ENCODE measurements at regions not wholly inside any gene's neighbourhood (a gene's known extent, or its start where the extent isn't known, plus 50 kb on each side); places are given as distances from the start of the nearest gene placed in this dataset.

DNA sequence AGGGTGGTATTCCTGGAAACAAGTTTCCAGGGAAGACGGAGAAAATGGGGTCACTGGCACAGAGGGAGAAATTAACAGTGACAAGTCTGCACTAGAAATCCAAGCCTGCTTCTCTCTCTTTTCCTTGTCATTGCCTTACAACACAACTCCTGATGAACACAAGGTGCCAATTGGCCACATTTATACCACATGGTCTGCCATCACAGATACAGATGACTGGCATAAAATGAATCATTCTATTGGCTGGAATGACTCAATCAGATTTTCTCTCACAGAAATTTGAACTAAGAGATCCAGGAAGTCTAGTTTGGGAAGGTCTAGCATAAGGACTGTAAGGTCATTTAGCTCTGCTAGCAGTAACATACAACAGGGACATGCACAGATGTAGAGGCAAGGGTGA lies 190.3 kb downstream of the LINC00237 start:
- TF ChIP-seq, protein P1, sequence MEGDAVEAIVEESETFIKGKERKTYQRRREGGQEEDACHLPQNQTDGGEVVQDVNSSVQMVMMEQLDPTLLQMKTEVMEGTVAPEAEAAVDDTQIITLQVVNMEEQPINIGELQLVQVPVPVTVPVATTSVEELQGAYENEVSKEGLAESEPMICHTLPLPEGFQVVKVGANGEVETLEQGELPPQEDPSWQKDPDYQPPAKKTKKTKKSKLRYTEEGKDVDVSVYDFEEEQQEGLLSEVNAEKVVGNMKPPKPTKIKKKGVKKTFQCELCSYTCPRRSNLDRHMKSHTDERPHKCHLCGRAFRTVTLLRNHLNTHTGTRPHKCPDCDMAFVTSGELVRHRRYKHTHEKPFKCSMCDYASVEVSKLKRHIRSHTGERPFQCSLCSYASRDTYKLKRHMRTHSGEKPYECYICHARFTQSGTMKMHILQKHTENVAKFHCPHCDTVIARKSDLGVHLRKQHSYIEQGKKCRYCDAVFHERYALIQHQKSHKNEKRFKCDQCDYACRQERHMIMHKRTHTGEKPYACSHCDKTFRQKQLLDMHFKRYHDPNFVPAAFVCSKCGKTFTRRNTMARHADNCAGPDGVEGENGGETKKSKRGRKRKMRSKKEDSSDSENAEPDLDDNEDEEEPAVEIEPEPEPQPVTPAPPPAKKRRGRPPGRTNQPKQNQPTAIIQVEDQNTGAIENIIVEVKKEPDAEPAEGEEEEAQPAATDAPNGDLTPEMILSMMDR (conservative IDR thresholded peaks at IDR 0.05) = no peak
- H3K36me3 Mint-ChIP-seq = no peaks in the 10 kb centered on the region
- DNase-seq (ENCODE audit: extremely low spot score, unreplicated experiment) = no peak
- H3K9me3 Mint-ChIP-seq = no peaks in the 10 kb centered on the region
- no peak overlapping the region for H3K4me3 Mint-ChIP-seq
- no peaks in the 10 kb centered on the region for H3K4me1 Mint-ChIP-seq (ENCODE audit: unreplicated experiment)
- no peak overlapping the region for H3K27ac Mint-ChIP-seq
- H3K27me3 Mint-ChIP-seq = peaks cover 10% of the 10 kb centered on the region

DNA sequence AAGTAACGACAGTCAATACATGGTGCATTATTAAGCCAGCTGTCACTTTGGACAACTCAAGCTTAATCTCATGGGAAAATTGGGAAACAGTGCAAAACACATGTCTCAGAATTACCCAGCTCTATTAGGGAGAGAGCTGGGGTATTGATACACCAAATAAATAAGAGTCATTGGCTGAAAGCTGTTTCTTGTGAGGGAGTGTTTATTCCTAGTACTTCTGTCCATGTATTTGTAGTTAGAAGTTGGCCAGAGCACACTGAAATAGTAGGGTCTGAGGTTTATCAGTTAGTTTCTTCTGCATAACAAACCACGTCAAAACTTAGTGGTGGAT lies 192.0 kb upstream of the RALGAPA2 start:
- Mint-ChIP-seq H3K4me1 (ENCODE audit: unreplicated experiment) (no peaks in the 10 kb centered on the region), H3K27ac (no peak overlapping the region), H3K4me3 (no peak overlapping the region), H3K27me3 (peaks cover 4% of the 10 kb centered on the region), H3K9me3 (peaks cover 8% of the 10 kb centered on the region), H3K36me3 (no peaks in the 10 kb centered on the region)
- TF ChIP-seq, protein P1 (conservative IDR thresholded peaks at IDR 0.05) = no peak
- no peak for DNase-seq (ENCODE audit: extremely low spot score, unreplicated experiment)

DNA sequence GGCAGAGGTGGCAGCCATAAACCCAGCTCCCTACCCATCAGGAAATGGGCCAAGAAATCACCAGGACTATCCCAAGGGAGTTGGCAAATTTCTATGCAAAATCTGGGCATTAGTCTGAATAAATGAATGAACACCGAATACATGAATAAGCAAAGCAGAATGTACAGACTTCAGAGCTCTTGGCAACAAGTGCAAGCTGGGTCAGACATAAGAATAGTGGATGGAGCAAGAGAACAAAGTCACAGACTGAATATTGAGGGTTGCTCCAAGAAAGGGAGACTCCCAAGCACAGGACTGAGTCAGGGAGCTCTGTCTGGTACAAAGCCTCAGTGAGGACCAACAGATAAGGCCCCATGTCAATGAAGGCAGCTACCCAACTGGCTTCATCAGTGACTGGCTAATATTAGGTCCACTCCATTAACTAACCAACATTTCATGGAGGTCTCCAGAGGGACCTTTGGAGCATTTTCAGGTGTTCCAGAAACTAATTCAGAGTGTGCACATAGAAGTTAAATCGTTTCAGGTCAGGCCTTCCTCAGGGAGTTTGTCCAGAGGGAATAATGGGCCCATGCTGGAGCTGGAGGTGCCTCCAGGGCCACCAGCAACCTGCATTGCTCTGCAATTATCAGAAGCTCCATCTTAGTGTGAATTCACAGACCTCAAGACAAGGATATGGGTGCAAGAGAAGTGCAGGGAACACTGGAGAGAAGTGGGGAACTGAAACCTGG lies 191.5 kb upstream of the RALGAPA2 start:
- H3K9me3 Mint-ChIP-seq = peaks cover 8% of the 10 kb centered on the region
- H3K36me3 Mint-ChIP-seq = no peaks in the 10 kb centered on the region
- H3K4me3 Mint-ChIP-seq = no peak overlapping the region
- H3K27me3 Mint-ChIP-seq = peaks cover 4% of the 10 kb centered on the region
- no peak for DNase-seq (ENCODE audit: extremely low spot score, unreplicated experiment)
- no peaks in the 10 kb centered on the region for H3K4me1 Mint-ChIP-seq (ENCODE audit: unreplicated experiment)
- TF ChIP-seq, protein P1 (conservative IDR thresholded peaks at IDR 0.05) = no peak
- no peak overlapping the region for H3K27ac Mint-ChIP-seq

GRCh38 chr20:20897922-20898321 lies 185.5 kb upstream of the RALGAPA2 start:
- H3K27me3 Mint-ChIP-seq = peaks cover 13% of the 10 kb centered on the region
- H3K9me3 Mint-ChIP-seq = peaks cover 8% of the 10 kb centered on the region
- DNase-seq (ENCODE audit: extremely low spot score, unreplicated experiment) = no peak
- TF ChIP-seq, protein P1 (conservative IDR thresholded peaks at IDR 0.05) = no peak
- no peak overlapping the region for H3K4me3 Mint-ChIP-seq
- H3K36me3 Mint-ChIP-seq = no peaks in the 10 kb centered on the region
- H3K4me1 Mint-ChIP-seq (ENCODE audit: unreplicated experiment) = peaks cover 13% of the 10 kb centered on the region
- H3K27ac Mint-ChIP-seq = no peak overlapping the region

- peaks cover 13% of the 10 kb centered on the region for H3K27me3 Mint-ChIP-seq
- no peak overlapping the region for H3K27ac Mint-ChIP-seq
- no peaks in the 10 kb centered on the region for H3K36me3 Mint-ChIP-seq
- H3K4me3 Mint-ChIP-seq = no peak overlapping the region
- H3K4me1 Mint-ChIP-seq (ENCODE audit: unreplicated experiment) = peaks cover 13% of the 10 kb centered on the region
- TF ChIP-seq, protein P1 (conservative IDR thresholded peaks at IDR 0.05) = no peak
- H3K9me3 Mint-ChIP-seq = peaks cover 6% of the 10 kb centered on the region
- no peak for DNase-seq (ENCODE audit: extremely low spot score, unreplicated experiment)
These were observed 184.7 kb upstream of the RALGAPA2 start for GRCh38 chr20:20897145-20897544.
